ENCODE measurements at regions not wholly inside any gene's neighbourhood (a gene's known extent, or its start where the extent isn't known, plus 50 kb on each side); places are given as distances from the start of the nearest gene placed in this dataset.

- TF ChIP-seq CREB1 (IDR thresholded peaks at IDR 0.05; ENCODE audit: low read depth) (no peak), EGR1 (IDR thresholded peaks at IDR 0.05) (no peak), CEBPB (IDR thresholded peaks at IDR 0.05) (no peak), NFIC (IDR thresholded peaks at IDR 0.05) (no peak), FOXM1 (IDR thresholded peaks at IDR 0.05; ENCODE audit: borderline replicate concordance, low read depth) (no peak), YY1 (IDR thresholded peaks at IDR 0.05; ENCODE audit: low read depth) (no peak), ZBTB7A (IDR thresholded peaks at IDR 0.05; ENCODE audit: low read depth) (no peak), TAF1 (IDR thresholded peaks at IDR 0.05; ENCODE audit: low read depth) (no peak), EP300 (IDR thresholded peaks at IDR 0.05; ENCODE audit: borderline replicate concordance) (no peak), TEAD4 (IDR thresholded peaks at IDR 0.05) (no peak), TCF12 (IDR thresholded peaks at IDR 0.05; ENCODE audit: low read depth) (no peak), RAD21 (IDR thresholded peaks at IDR 0.05; ENCODE audit: low read depth) (no peak)
- TF ChIP-seq, protein P1, sequence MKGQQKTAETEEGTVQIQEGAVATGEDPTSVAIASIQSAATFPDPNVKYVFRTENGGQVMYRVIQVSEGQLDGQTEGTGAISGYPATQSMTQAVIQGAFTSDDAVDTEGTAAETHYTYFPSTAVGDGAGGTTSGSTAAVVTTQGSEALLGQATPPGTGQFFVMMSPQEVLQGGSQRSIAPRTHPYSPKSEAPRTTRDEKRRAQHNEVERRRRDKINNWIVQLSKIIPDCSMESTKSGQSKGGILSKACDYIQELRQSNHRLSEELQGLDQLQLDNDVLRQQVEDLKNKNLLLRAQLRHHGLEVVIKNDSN (IDR thresholded peaks at IDR 0.05) = no peak
- TF ChIP-seq, protein P2, sequence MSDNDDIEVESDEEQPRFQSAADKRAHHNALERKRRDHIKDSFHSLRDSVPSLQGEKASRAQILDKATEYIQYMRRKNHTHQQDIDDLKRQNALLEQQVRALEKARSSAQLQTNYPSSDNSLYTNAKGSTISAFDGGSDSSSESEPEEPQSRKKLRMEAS (IDR thresholded peaks at IDR 0.05) = no peak
- TF ChIP-seq, protein P3, sequence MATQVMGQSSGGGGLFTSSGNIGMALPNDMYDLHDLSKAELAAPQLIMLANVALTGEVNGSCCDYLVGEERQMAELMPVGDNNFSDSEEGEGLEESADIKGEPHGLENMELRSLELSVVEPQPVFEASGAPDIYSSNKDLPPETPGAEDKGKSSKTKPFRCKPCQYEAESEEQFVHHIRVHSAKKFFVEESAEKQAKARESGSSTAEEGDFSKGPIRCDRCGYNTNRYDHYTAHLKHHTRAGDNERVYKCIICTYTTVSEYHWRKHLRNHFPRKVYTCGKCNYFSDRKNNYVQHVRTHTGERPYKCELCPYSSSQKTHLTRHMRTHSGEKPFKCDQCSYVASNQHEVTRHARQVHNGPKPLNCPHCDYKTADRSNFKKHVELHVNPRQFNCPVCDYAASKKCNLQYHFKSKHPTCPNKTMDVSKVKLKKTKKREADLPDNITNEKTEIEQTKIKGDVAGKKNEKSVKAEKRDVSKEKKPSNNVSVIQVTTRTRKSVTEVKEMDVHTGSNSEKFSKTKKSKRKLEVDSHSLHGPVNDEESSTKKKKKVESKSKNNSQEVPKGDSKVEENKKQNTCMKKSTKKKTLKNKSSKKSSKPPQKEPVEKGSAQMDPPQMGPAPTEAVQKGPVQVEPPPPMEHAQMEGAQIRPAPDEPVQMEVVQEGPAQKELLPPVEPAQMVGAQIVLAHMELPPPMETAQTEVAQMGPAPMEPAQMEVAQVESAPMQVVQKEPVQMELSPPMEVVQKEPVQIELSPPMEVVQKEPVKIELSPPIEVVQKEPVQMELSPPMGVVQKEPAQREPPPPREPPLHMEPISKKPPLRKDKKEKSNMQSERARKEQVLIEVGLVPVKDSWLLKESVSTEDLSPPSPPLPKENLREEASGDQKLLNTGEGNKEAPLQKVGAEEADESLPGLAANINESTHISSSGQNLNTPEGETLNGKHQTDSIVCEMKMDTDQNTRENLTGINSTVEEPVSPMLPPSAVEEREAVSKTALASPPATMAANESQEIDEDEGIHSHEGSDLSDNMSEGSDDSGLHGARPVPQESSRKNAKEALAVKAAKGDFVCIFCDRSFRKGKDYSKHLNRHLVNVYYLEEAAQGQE (IDR thresholded peaks at IDR 0.05; ENCODE audit: low read depth) = no peak
These were observed 128.3 kb upstream of the THBS2 start for GRCh38 chr6:169381988-169382387.

DNA sequence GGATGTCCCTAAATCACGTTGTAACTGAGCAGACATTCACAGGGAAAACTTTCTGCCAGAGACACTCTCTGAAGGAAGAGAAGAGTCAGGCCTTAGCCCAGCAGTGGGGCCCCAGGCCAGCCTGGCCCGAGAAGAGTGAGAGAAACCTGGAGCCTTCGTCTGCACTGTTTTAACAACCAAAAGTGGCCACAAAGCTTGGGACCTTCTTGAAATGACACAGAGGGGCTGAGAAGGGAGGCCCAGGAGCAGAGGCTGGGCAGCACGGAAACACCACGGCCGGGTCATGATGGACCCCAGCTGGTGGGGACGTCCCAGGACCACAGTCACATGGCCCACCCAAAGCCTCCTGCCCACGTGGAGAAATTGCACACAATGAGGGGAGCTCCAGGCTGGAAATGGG lies 126.8 kb upstream of the THBS2 start:
- TF ChIP-seq, protein P2 (IDR thresholded peaks at IDR 0.05) = no peak
- no peak for TF ChIP-seq ZBTB7A (IDR thresholded peaks at IDR 0.05; ENCODE audit: low read depth)
- no peak for TF ChIP-seq RAD21 (IDR thresholded peaks at IDR 0.05; ENCODE audit: low read depth)
- no peak for TF ChIP-seq EGR1 (IDR thresholded peaks at IDR 0.05)
- TF ChIP-seq CEBPB (IDR thresholded peaks at IDR 0.05) = no peak
- no peak for TF ChIP-seq NFIC (IDR thresholded peaks at IDR 0.05)
- TF ChIP-seq CREB1 (IDR thresholded peaks at IDR 0.05; ENCODE audit: low read depth) = no peak
- TF ChIP-seq, protein P3 (IDR thresholded peaks at IDR 0.05; ENCODE audit: low read depth) = no peak
- TF ChIP-seq FOXM1 (IDR thresholded peaks at IDR 0.05; ENCODE audit: borderline replicate concordance, low read depth) = no peak

DNA sequence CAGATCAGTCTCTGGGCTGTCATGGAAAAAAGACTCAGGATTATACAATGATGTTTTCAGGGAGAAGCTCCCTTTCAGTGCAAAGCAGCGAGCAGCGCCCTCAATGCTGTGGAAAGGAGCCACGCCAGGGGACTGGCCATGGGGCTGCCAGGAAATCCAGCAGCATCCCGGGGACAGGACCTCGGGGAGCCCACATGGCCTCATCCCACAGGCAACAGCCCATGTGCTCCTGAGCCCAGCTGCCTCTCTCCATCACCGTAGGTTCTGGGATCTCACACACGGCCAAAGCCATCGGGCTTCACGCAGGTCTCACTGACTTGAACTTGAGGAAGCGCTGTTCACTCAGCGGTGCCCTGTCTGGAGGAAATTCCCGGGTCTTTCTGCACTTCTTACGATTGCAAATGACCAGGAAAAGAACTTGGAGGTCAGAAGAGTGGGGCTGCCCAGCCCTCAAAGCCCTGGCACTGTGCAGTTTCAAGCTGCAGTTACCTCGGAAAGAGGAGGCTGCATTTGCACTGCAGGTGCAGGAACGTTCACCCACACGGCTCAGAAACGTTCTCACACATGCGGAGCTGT lies 125.9 kb upstream of the THBS2 start:
- TF ChIP-seq, protein P3 (IDR thresholded peaks at IDR 0.05; ENCODE audit: low read depth) = no peak
- no peak for TF ChIP-seq TAF1 (IDR thresholded peaks at IDR 0.05; ENCODE audit: low read depth)
- no peak for TF ChIP-seq ZBTB7A (IDR thresholded peaks at IDR 0.05; ENCODE audit: low read depth)
- TF ChIP-seq TCF12 (IDR thresholded peaks at IDR 0.05; ENCODE audit: low read depth) = no peak
- TF ChIP-seq, protein P2 (IDR thresholded peaks at IDR 0.05) = no peak
- TF ChIP-seq CEBPB (IDR thresholded peaks at IDR 0.05) = no peak
- TF ChIP-seq, protein P1 (IDR thresholded peaks at IDR 0.05) = no peak
- no peak for TF ChIP-seq YY1 (IDR thresholded peaks at IDR 0.05; ENCODE audit: low read depth)
- no peak for TF ChIP-seq FOXM1 (IDR thresholded peaks at IDR 0.05; ENCODE audit: borderline replicate concordance, low read depth)
- no peak for TF ChIP-seq RAD21 (IDR thresholded peaks at IDR 0.05; ENCODE audit: low read depth)
- TF ChIP-seq EP300 (IDR thresholded peaks at IDR 0.05; ENCODE audit: borderline replicate concordance) = no peak
- TF ChIP-seq CREB1 (IDR thresholded peaks at IDR 0.05; ENCODE audit: low read depth) = no peak
- no peak for TF ChIP-seq EGR1 (IDR thresholded peaks at IDR 0.05)
